Loucy (cell line): ENCODE measurements at regions not wholly inside any gene's neighbourhood (a gene's known extent, or its start where the extent isn't known, plus 50 kb on each side); places are given as distances from the start of the nearest gene placed in this dataset.

ENCODE experiments used
- EZH2phosphoT487 ChIP-seq: fragments of 200-600 bp; IDR thresholded peaks from 2 replicates; pipeline ENCODE4 v1.6.1; 2018; ENCODE audit warnings: antibody characterized with exemption, mild to moderate bottlenecking, moderate library complexity, borderline replicate concordance
- TF ChIP-seq, protein P1 (sequence below): fragments of 200-600 bp; sonication (generic); conservative IDR thresholded peaks from 2 replicates; pipeline ENCODE4 v1.5.1; 2014; ENCODE audit warnings: mild to moderate bottlenecking, antibody characterized with exemption, low read length

DNA sequence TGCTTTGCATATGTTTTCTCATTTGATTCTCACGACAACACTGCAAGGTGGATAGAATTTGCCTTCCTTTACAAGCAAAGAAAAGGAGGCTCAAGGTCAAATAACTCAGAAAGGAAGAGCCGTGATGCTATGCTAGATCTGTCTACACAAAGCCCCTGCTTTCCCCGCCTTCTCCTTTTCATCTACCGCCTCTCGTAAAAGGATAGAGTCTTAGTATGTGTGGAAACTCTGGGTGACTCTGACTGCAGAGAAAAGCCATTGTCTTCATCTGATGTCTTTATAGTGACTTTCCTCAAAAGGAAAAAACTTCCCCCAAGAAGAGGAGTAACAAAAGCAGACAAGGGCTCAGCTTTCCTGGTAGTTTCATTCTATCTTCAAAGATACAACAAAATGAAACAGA is 292.7 kb downstream of the ACTR3B start:
- TF ChIP-seq, protein P1, sequence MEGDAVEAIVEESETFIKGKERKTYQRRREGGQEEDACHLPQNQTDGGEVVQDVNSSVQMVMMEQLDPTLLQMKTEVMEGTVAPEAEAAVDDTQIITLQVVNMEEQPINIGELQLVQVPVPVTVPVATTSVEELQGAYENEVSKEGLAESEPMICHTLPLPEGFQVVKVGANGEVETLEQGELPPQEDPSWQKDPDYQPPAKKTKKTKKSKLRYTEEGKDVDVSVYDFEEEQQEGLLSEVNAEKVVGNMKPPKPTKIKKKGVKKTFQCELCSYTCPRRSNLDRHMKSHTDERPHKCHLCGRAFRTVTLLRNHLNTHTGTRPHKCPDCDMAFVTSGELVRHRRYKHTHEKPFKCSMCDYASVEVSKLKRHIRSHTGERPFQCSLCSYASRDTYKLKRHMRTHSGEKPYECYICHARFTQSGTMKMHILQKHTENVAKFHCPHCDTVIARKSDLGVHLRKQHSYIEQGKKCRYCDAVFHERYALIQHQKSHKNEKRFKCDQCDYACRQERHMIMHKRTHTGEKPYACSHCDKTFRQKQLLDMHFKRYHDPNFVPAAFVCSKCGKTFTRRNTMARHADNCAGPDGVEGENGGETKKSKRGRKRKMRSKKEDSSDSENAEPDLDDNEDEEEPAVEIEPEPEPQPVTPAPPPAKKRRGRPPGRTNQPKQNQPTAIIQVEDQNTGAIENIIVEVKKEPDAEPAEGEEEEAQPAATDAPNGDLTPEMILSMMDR, result no peak
- no peak for TF ChIP-seq EZH2phosphoT487
